CD4-positive, alpha-beta T cell treated with Interleukin-17A for 4 hours (primary cell): ENCODE measurements at regions not wholly inside any gene's neighbourhood (a gene's known extent, or its start where the extent isn't known, plus 50 kb on each side); places are given as distances from the start of the nearest gene placed in this dataset.
"Not testable (repeated sequence)": the region's sequence is repeated elsewhere in the genome, so short reads cannot be mapped to it uniquely, and the experiment has no call there.

Experiments
- DNase-seq: peaks from one replicate; pipeline ENCODE4 v3.0.0-alpha.2; 2020; ENCODE audit warnings: mixed read lengths

- DNase-seq: no peak
Measured at GRCh38 chr9:36521148-36521547, 51.5 kb upstream of the MELK start.

GRCh38 chr9:36517131-36517530, 55.6 kb upstream of the MELK start:
- DNase-seq: no peak

- DNase-seq: peak; percentile 63
Measured at GRCh38 chr9:36504156-36504555, 68.5 kb upstream of the MELK start.

- no peak for DNase-seq
Measured at GRCh38 chr9:36503172-36504088, 69.3 kb upstream of the MELK start.

- no peak for DNase-seq
Measured at GRCh38 chr9:36501727-36502126, 71.0 kb upstream of the MELK start.

GRCh38 chr9:36500931-36501330, 71.8 kb upstream of the MELK start:
- DNase-seq: not testable (repeated sequence)

GRCh38 chr9:36499174-36499890, 73.4 kb upstream of the MELK start:
- DNase-seq: no peak

GRCh38 chr9:36493564-36493963, 79.1 kb upstream of the MELK start:
- DNase-seq: peak; percentile 53

- peak; percentile 40 for DNase-seq
Measured at GRCh38 chr9:36492865-36493264, 79.8 kb upstream of the MELK start.

- DNase-seq: no peak
Measured at GRCh38 chr9:36489453-36489852, 83.2 kb upstream of the MELK start.

GRCh38 chr9:36488389-36488756, 84.3 kb upstream of the MELK start:
- peak; percentile 26 for DNase-seq

- peak; percentile 94 for DNase-seq
Measured at GRCh38 chr9:36487482-36488388, 85.0 kb upstream of the MELK start.

- peak; percentile 63 for DNase-seq
Measured at GRCh38 chr9:36486933-36487481, 85.7 kb upstream of the MELK start.

- DNase-seq: peak; percentile 33
Measured at GRCh38 chr9:36486329-36486932, 86.3 kb upstream of the MELK start.

- peak; percentile 7 for DNase-seq
Measured at GRCh38 chr9:36485647-36486328, 85.7 kb upstream of the RNF38 start.

GRCh38 chr9:36484124-36484523, 84.1 kb upstream of the RNF38 start:
- no peak for DNase-seq

- no peak for DNase-seq
Measured at GRCh38 chr9:36479101-36479500, 79.0 kb upstream of the RNF38 start.

GRCh38 chr9:36471359-36471758, 71.3 kb upstream of the RNF38 start:
- DNase-seq: no peak

- peak; percentile 67 for DNase-seq
Measured at GRCh38 chr9:36470643-36471290, 70.7 kb upstream of the RNF38 start.

GRCh38 chr9:36463467-36463866, 63.4 kb upstream of the RNF38 start:
- DNase-seq: no peak

GRCh38 chr9:36462245-36462644, 62.2 kb upstream of the RNF38 start:
- DNase-seq: no peak
